GM12878 (cell line): ENCODE measurements at regions not wholly inside any gene's neighbourhood (a gene's known extent, or its start where the extent isn't known, plus 50 kb on each side); places are given as distances from the start of the nearest gene placed in this dataset.

Experiments
- CBFB ChIP-seq: IDR thresholded peaks from 2 replicates; pipeline ENCODE4 v1.6.1; 2016; ENCODE audit warnings: antibody characterized with exemption, low read depth
- CHD1 ChIP-seq: IDR thresholded peaks from 2 replicates; pipeline ENCODE4 v1.6.1; 2012; ENCODE audit warnings: low read depth, low read length, improper control_type of control experiment
- JUNB ChIP-seq: IDR thresholded peaks from 2 replicates; pipeline ENCODE4 v1.6.1; 2016; ENCODE audit warnings: antibody characterized with exemption, mild to moderate bottlenecking
- NFYB ChIP-seq: IDR thresholded peaks from 2 replicates; pipeline ENCODE4 v1.6.1; 2011; ENCODE audit warnings: low read depth, mild to moderate bottlenecking, low read length, improper control_type of control experiment, moderate library complexity; ENCODE audit not compliant: insufficient read depth
- POLR2A ChIP-seq: IDR thresholded peaks from 2 replicates; pipeline ENCODE4 v1.6.1; 2011; ENCODE audit warnings: low read depth, mild to moderate bottlenecking, low read length
- POLR2AphosphoS2 ChIP-seq: IDR thresholded peaks from 2 replicates; pipeline ENCODE4 v1.6.1; 2011; ENCODE audit warnings: low read depth, mild to moderate bottlenecking, low read length, improper control_type of control experiment, moderate library complexity
- POLR2AphosphoS5 ChIP-seq: IDR thresholded peaks from 2 replicates; pipeline ENCODE4 v1.6.1; 2011; ENCODE audit warnings: mild to moderate bottlenecking, low read length, inconsistent platforms
- RCOR1 ChIP-seq: conservative IDR thresholded peaks from 2 replicates; pipeline ENCODE4 v1.6.1; 2012; ENCODE audit warnings: low read depth, low read length, improper control_type of control experiment
- WRNIP1 ChIP-seq: IDR thresholded peaks from 2 replicates; pipeline ENCODE4 v1.6.1; 2011; ENCODE audit warnings: low read depth, low read length, improper control_type of control experiment, borderline replicate concordance
- TF ChIP-seq, protein P1 (sequence below): IDR thresholded peaks from 2 replicates; pipeline ENCODE4 v1.6.1; 2012; ENCODE audit warnings: improper control_type of control experiment, low read depth, low read length; ENCODE audit not compliant: insufficient replicate concordance
- TF ChIP-seq, protein P2 (sequence below), 3 experiments: IDR thresholded peaks in 2 of 3; conservative IDR thresholded peaks in 1 of 3; 2 replicates each; pipeline ENCODE4 v1.5.1; 2011; ENCODE audit warnings: low read depth in 3 of 3, low read length in 3 of 3, mild to moderate bottlenecking in 3 of 3, control low read depth in 2 of 3, moderate library complexity in 2 of 3, inconsistent platforms in 1 of 3, mixed read lengths in 1 of 3; ENCODE audit not compliant: control insufficient read depth in 2 of 3, insufficient read depth in 1 of 3; ENCODE audit errors: extremely low read depth in 1 of 3

DNA sequence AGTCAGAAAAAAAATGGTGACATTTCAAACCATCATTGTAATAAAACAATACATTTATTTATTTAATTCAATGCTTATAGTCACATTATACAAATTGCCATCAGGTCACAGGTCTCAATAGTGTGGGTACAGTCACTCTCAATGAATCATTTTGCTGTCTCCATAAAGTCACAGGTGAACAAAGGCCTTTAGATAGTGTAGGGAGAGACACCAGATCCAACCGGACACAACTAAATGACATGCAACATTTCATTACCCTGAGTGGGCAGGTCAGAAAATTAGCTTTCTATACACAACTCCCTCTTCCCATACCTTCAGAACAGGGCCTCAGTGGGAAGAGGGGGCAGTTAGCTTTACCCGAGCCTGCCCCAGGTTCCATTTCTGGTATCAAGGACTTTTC, 63.2 kb downstream of the STYXL2 start:
- no peak for TF ChIP-seq POLR2AphosphoS5
- TF ChIP-seq, protein P1, sequence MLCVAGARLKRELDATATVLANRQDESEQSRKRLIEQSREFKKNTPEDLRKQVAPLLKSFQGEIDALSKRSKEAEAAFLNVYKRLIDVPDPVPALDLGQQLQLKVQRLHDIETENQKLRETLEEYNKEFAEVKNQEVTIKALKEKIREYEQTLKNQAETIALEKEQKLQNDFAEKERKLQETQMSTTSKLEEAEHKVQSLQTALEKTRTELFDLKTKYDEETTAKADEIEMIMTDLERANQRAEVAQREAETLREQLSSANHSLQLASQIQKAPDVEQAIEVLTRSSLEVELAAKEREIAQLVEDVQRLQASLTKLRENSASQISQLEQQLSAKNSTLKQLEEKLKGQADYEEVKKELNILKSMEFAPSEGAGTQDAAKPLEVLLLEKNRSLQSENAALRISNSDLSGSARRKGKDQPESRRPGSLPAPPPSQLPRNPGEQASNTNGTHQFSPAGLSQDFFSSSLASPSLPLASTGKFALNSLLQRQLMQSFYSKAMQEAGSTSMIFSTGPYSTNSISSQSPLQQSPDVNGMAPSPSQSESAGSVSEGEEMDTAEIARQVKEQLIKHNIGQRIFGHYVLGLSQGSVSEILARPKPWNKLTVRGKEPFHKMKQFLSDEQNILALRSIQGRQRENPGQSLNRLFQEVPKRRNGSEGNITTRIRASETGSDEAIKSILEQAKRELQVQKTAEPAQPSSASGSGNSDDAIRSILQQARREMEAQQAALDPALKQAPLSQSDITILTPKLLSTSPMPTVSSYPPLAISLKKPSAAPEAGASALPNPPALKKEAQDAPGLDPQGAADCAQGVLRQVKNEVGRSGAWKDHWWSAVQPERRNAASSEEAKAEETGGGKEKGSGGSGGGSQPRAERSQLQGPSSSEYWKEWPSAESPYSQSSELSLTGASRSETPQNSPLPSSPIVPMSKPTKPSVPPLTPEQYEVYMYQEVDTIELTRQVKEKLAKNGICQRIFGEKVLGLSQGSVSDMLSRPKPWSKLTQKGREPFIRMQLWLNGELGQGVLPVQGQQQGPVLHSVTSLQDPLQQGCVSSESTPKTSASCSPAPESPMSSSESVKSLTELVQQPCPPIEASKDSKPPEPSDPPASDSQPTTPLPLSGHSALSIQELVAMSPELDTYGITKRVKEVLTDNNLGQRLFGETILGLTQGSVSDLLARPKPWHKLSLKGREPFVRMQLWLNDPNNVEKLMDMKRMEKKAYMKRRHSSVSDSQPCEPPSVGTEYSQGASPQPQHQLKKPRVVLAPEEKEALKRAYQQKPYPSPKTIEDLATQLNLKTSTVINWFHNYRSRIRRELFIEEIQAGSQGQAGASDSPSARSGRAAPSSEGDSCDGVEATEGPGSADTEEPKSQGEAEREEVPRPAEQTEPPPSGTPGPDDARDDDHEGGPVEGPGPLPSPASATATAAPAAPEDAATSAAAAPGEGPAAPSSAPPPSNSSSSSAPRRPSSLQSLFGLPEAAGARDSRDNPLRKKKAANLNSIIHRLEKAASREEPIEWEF, result no peak
- TF ChIP-seq CHD1, result no peak
- TF ChIP-seq POLR2A, result no peak
- no peak for TF ChIP-seq JUNB
- TF ChIP-seq NFYB, result no peak
- TF ChIP-seq POLR2AphosphoS2, result no peak
- TF ChIP-seq WRNIP1, result no peak
- no peak for TF ChIP-seq CBFB
- TF ChIP-seq, protein P2, sequence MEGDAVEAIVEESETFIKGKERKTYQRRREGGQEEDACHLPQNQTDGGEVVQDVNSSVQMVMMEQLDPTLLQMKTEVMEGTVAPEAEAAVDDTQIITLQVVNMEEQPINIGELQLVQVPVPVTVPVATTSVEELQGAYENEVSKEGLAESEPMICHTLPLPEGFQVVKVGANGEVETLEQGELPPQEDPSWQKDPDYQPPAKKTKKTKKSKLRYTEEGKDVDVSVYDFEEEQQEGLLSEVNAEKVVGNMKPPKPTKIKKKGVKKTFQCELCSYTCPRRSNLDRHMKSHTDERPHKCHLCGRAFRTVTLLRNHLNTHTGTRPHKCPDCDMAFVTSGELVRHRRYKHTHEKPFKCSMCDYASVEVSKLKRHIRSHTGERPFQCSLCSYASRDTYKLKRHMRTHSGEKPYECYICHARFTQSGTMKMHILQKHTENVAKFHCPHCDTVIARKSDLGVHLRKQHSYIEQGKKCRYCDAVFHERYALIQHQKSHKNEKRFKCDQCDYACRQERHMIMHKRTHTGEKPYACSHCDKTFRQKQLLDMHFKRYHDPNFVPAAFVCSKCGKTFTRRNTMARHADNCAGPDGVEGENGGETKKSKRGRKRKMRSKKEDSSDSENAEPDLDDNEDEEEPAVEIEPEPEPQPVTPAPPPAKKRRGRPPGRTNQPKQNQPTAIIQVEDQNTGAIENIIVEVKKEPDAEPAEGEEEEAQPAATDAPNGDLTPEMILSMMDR (IDR thresholded peaks at IDR 0.05 in 2 of 3, conservative IDR thresholded peaks at IDR 0.05 in 1 of 3; ENCODE audit: control insufficient read depth in 2 of 3, extremely low read depth in 1 of 3, insufficient read depth in 1 of 3, low read depth in 3 of 3, low read length in 3 of 3), result no peak
- TF ChIP-seq RCOR1, result no peak
